Peyer's patch (tissue), 4 donors: ENCODE measurements at regions not wholly inside any gene's neighbourhood (a gene's known extent, or its start where the extent isn't known, plus 50 kb on each side); places are given as distances from the start of the nearest gene placed in this dataset.

Experiments
- CTCF ChIP-seq, 6 experiments: fragments of 450-650 bp in 4 of 6; fragments of 200-600 bp in 2 of 6; sonication (generic) in 1 of 6; IDR thresholded peaks; one replicate each; pipeline ENCODE4 v1.5.1; 2017 to 2019; ENCODE audit warnings: antibody characterized with exemption in 6 of 6, mild to moderate bottlenecking in 3 of 6, moderate library complexity in 1 of 6
- POLR2A ChIP-seq, 2 donors: fragments of 450-650 bp; IDR thresholded peaks; one replicate each; pipeline ENCODE4 v1.5.1; 2017; ENCODE audit warnings: antibody characterized with exemption in 2 of 2, mild to moderate bottlenecking in 2 of 2, moderate library complexity in 2 of 2

- TF ChIP-seq CTCF (IDR thresholded peaks at IDR 0.05) = no peak
- TF ChIP-seq POLR2A (IDR thresholded peaks at IDR 0.05) = no peak
These were observed 224.0 kb downstream of the TRIML1 start for GRCh38 chr4:188363196-188363595.
